Small intestine (tissue), 7 donors: ENCODE measurements at regions not wholly inside any gene's neighbourhood (a gene's known extent, or its start where the extent isn't known, plus 50 kb on each side); places are given as distances from the start of the nearest gene placed in this dataset.

Experiments
- DNase-seq, 2 donors: peaks; one replicate each; pipeline versions ENCODE4 v3.0.0 to v3.0.0-alpha.2; 2013
- FAIRE-seq: peaks from 2 replicates; lab custom pipeline; 2012; peaks lifted over from hg19 to GRCh38; lab: Jason Lieb, UNC
- H3K27ac ChIP-seq, 3 donors: one replicate each; pipeline ENCODE4 v1.5.1; 2013; ENCODE audit warnings: low read length in 2 of 3, mild to moderate bottlenecking in 2 of 3, control low read depth in 1 of 3, inconsistent platforms in 1 of 3, low read depth in 1 of 3, moderate library complexity in 1 of 3
- H3K27me3 ChIP-seq, 3 donors: one replicate each; pipeline ENCODE4 v1.6.1; 2013; ENCODE audit warnings: low read length in 3 of 3, inconsistent platforms in 1 of 3; ENCODE audit not compliant: control insufficient read depth in 3 of 3, insufficient read depth in 3 of 3
- H3K36me3 ChIP-seq, 3 donors: one replicate each; pipeline ENCODE4 v1.6.1; 2013; ENCODE audit warnings: low read length in 3 of 3, inconsistent platforms in 1 of 3, low read depth in 1 of 3, mild to moderate bottlenecking in 1 of 3, moderate library complexity in 1 of 3; ENCODE audit not compliant: control insufficient read depth in 3 of 3, insufficient read depth in 2 of 3
- H3K4me1 ChIP-seq, 3 donors: one replicate each; pipeline ENCODE4 v1.6.1; 2013; ENCODE audit warnings: low read length in 2 of 3, inconsistent platforms in 1 of 3, low read depth in 1 of 3, mild to moderate bottlenecking in 1 of 3, moderate library complexity in 1 of 3; ENCODE audit not compliant: control insufficient read depth in 3 of 3, insufficient read depth in 2 of 3
- H3K4me3 ChIP-seq, 3 donors: one replicate each; pipeline ENCODE4 v1.5.1; 2013; ENCODE audit warnings: low read length in 3 of 3, control low read depth in 1 of 3, inconsistent platforms in 1 of 3, low read depth in 1 of 3, mild to moderate bottlenecking in 1 of 3, moderate library complexity in 1 of 3
- H3K9me3 ChIP-seq, 2 donors: one replicate each; pipeline ENCODE4 v1.6.1; 2013; ENCODE audit warnings: low read depth in 1 of 2, low read length in 1 of 2; ENCODE audit not compliant: control insufficient read depth in 2 of 2, insufficient read depth in 1 of 2
- WGBS, 3 donors: extraction: QIAGEN DNeasy Blood & Tissue Kit; methylation state at CpG; one replicate each; pipeline ENCODE4 v1.1.7; 2013; 5-methylcytosine and 5-hydroxymethylcytosine counted together
- donor health status: healthy with polysubstance abuse.
- donor health status: control.
- donor health status: control.
- donor health status: Bipolar disorder and iron deficiency.
- donor health status: healthy.

GRCh38 chr1:29478879-29479278, 242.6 kb downstream of the PTPRU start:
- WGBS, 3 donors, result 34 to 44% (median 39%) methylated on average over 7 of the region's 7 CpGs
- Histone ChIP-seq H3K9me3 (no peaks in the 10 kb centered on the region), H3K4me1 (peaks cover 0 to 5% (median 0%) of the 10 kb centered on the region in 3 donors), H3K27me3 (peaks cover 0 to 18% (median 17%) of the 10 kb centered on the region in 3 donors), H3K4me3 (no peak overlapping the region), H3K36me3 (no peaks in the 10 kb centered on the region), H3K27ac (no peak overlapping the region)
- DNase-seq (no peak), FAIRE-seq (no peak)

GRCh38 chr1:29478151-29478791, 241.9 kb downstream of the PTPRU start:
- Histone ChIP-seq H3K27me3 (peaks cover 0 to 18% (median 17%) of the 10 kb centered on the region in 3 donors), H3K4me1 (peaks cover 0 to 11% (median 0%) of the 10 kb centered on the region in 3 donors), H3K4me3 (no peak overlapping the region), H3K27ac (no peak overlapping the region), H3K9me3 (no peaks in the 10 kb centered on the region), H3K36me3 (no peaks in the 10 kb centered on the region)
- no peak for DNase-seq
- no peak for FAIRE-seq
- WGBS, 3 donors, result 8 to 25% (median 20%) methylated on average over 35 to 37 of the region's 37 CpGs

GRCh38 chr1:29475326-29475725, 239.0 kb downstream of the PTPRU start:
- H3K36me3 ChIP-seq, result no peaks in the 10 kb centered on the region
- H3K4me1 ChIP-seq, result peaks cover 0 to 39% (median 0%) of the 10 kb centered on the region in 3 donors
- H3K27me3 ChIP-seq, result peaks cover 0 to 17% (median 12%) of the 10 kb centered on the region in 3 donors
- H3K9me3 ChIP-seq, result no peaks in the 10 kb centered on the region
- DNase-seq, result no peak
- H3K4me3 ChIP-seq, result no peak overlapping the region
- 76 to 80% (median 78%) methylated on average over 7 of the region's 7 CpGs for WGBS, 3 donors
- H3K27ac ChIP-seq, result no peak overlapping the region
- no peak for FAIRE-seq

- Histone ChIP-seq H3K4me1 (peaks cover 0 to 44% (median 0%) of the 10 kb centered on the region in 3 donors), H3K4me3 (no peak overlapping the region), H3K27ac (no peak overlapping the region), H3K36me3 (no peaks in the 10 kb centered on the region), H3K9me3 (no peaks in the 10 kb centered on the region), H3K27me3 (peaks cover 0 to 14% (median 12%) of the 10 kb centered on the region in 3 donors)
- DNase-seq (peak in 1 of 2 donors; percentile 64), FAIRE-seq (no peak)
- whole genome bisulfite sequencing, 3 donors, result 43 to 56% (median 45%) methylated on average over 9 of the region's 9 CpGs
Measured at GRCh38 chr1:29474274-29475244, 238.2 kb downstream of the PTPRU start.

GRCh38 chr1:29473161-29473855, 237.0 kb downstream of the PTPRU start:
- Histone ChIP-seq H3K4me3 (no peak overlapping the region), H3K9me3 (no peaks in the 10 kb centered on the region), H3K27me3 (peaks cover 0 to 10% (median 3%) of the 10 kb centered on the region in 3 donors), H3K4me1 (peaks cover 0 to 47% (median 0%) of the 10 kb centered on the region in 3 donors), H3K27ac (no peak overlapping the region), H3K36me3 (no peaks in the 10 kb centered on the region)
- 59 to 75% (median 62%) methylated on average over 9 of the region's 9 CpGs for WGBS, 3 donors
- FAIRE-seq (no peak), DNase-seq (no peak)

GRCh38 chr1:29471487-29472313, 235.4 kb downstream of the PTPRU start:
- Histone ChIP-seq H3K4me1 (peaks cover 0 to 47% (median 0%) of the 10 kb centered on the region in 3 donors), H3K9me3 (no peaks in the 10 kb centered on the region), H3K27ac (peak overlapping the region in 1 of 3 donors; percentile 33), H3K4me3 (no peak overlapping the region), H3K27me3 (peaks cover 0 to 5% (median 0%) of the 10 kb centered on the region in 3 donors), H3K36me3 (no peaks in the 10 kb centered on the region)
- no peak for FAIRE-seq
- peak in 1 of 2 donors; percentile 74 for DNase-seq
- WGBS, 3 donors, result 30 to 55% (median 51%) methylated on average over 5 of the region's 5 CpGs

GRCh38 chr1:29470788-29471119, 234.4 kb downstream of the PTPRU start:
- H3K36me3 ChIP-seq, result no peaks in the 10 kb centered on the region
- H3K27ac ChIP-seq, result no peak overlapping the region
- peaks cover 0 to 2% of the 10 kb centered on the region in 2 donors for H3K9me3 ChIP-seq
- DNase-seq (no peak), FAIRE-seq (no peak)
- H3K4me3 ChIP-seq, result no peak overlapping the region
- 78 to 83% (median 81%) methylated on average over 10 of the region's 10 CpGs for WGBS, 3 donors
- H3K4me1 ChIP-seq, result peaks cover 0 to 47% (median 0%) of the 10 kb centered on the region in 3 donors
- H3K27me3 ChIP-seq, result peaks cover 0 to 5% (median 0%) of the 10 kb centered on the region in 3 donors
